DMS79 treated with DMSO at 0.1 percent for 48 hours (cell line): ENCODE measurements at regions not wholly inside any gene's neighbourhood (a gene's known extent, or its start where the extent isn't known, plus 50 kb on each side); places are given as distances from the start of the nearest gene placed in this dataset.

Experiments
- DNase-seq: peaks from one replicate; lab custom pipeline; 2025; lab: John Stamatoyannopoulos, UW

- DNase-seq: no peak
Measured at GRCh38 chr18:44590956-44591670, 89.6 kb upstream of the SETBP1 start.

GRCh38 chr18:44592639-44593038 is 88.0 kb upstream of the SETBP1 start:
- DNase-seq: no peak

GRCh38 chr18:44594799-44595467 is 85.8 kb upstream of the SETBP1 start:
- no peak for DNase-seq

GRCh38 chr18:44597797-44598196 is 82.9 kb upstream of the SETBP1 start:
- no peak for DNase-seq

GRCh38 chr18:44598514-44598913 is 82.2 kb upstream of the SETBP1 start:
- DNase-seq: no peak

- no peak for DNase-seq
Measured at GRCh38 chr18:44599412-44599811, 81.3 kb upstream of the SETBP1 start.

- no peak for DNase-seq
Measured at GRCh38 chr18:44601447-44601846, 79.2 kb upstream of the SETBP1 start.

GRCh38 chr18:44602380-44602779 is 78.3 kb upstream of the SETBP1 start:
- no peak for DNase-seq

- no peak for DNase-seq
Measured at GRCh38 chr18:44602845-44603244, 77.8 kb upstream of the SETBP1 start.

- DNase-seq: peak; percentile 57
Measured at GRCh38 chr18:44609181-44609941, 71.3 kb upstream of the SETBP1 start.

- DNase-seq: no peak
Measured at GRCh38 chr18:44620812-44621211, 59.9 kb upstream of the SETBP1 start.

- DNase-seq: no peak
Measured at GRCh38 chr18:44624052-44624451, 56.6 kb upstream of the SETBP1 start.

- DNase-seq: no peak
Measured at GRCh38 chr18:44625386-44625785, 55.3 kb upstream of the SETBP1 start.

GRCh38 chr18:44626236-44626635 is 54.5 kb upstream of the SETBP1 start:
- no peak for DNase-seq

- DNase-seq: no peak
Measured at GRCh38 chr18:44626807-44627206, 53.9 kb upstream of the SETBP1 start.

- no peak for DNase-seq
Measured at GRCh38 chr18:44627280-44627679, 53.4 kb upstream of the SETBP1 start.

GRCh38 chr18:44629406-44629805 is 51.3 kb upstream of the SETBP1 start:
- DNase-seq: no peak

- no peak for DNase-seq
Measured at GRCh38 chr18:44630118-44630517, 50.6 kb upstream of the SETBP1 start.
